NCI-H460 (cell line): ENCODE measurements at regions not wholly inside any gene's neighbourhood (a gene's known extent, or its start where the extent isn't known, plus 50 kb on each side); places are given as distances from the start of the nearest gene placed in this dataset.
"Not testable (repeated sequence)": the region's sequence is repeated elsewhere in the genome, so short reads cannot be mapped to it uniquely, and the experiment has no call there.

ENCODE experiments used
- DNase-seq: peaks from one replicate; pipeline ENCODE4 v3.0.0-alpha.2; 2016; ENCODE audit warnings: low read depth; ENCODE audit errors: extremely low read depth

DNA sequence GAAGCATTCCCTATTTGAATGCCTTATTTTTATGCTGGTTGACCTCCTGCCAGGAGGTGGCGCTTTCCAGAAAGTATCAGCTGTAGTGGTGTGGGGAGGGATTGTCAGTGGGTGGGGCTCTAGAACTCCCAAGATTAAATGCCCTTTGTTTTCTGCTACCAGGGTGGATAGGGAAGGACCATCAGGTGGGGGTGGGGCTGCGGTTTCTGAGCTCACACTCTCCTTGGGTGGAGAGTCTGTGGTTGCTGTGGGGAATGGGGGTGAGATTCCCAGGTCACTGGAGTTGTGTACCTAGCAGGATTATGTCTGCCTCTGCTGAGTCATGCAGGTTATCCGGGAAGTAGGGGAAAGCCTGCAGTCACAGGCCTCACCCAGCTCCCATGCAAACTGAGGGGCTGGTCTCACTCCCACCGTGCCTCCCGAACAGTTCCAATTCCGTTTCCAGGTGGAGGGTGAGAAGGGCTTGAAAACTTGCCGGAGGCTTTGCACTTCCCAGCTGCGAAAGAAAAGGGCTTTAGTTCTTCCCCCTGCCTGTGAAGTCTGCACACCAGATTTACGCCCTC is 68.3 kb downstream of the ALG10B start:
- DNase-seq = peak; percentile 86

DNA sequence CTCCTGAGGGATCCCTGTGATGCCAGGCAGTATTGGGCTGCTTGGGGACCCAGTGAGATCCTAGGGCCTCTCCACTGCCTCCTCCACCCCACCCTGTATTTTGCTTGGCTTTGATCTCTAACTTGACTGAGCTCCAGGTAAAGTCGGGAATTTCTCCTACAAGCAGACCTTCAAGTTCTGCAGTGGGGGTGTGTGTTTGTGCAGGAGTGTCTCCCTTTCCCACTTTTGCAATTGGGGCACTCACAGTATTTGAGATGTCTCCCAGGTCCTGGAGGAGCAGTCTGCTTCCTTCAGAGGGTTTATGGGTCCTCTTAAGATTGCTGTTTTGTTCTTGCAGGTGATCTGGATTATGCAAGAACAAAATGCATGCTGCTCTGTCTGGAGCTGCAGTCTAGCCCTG is 68.9 kb downstream of the ALG10B start:
- DNase-seq = no peak

DNA sequence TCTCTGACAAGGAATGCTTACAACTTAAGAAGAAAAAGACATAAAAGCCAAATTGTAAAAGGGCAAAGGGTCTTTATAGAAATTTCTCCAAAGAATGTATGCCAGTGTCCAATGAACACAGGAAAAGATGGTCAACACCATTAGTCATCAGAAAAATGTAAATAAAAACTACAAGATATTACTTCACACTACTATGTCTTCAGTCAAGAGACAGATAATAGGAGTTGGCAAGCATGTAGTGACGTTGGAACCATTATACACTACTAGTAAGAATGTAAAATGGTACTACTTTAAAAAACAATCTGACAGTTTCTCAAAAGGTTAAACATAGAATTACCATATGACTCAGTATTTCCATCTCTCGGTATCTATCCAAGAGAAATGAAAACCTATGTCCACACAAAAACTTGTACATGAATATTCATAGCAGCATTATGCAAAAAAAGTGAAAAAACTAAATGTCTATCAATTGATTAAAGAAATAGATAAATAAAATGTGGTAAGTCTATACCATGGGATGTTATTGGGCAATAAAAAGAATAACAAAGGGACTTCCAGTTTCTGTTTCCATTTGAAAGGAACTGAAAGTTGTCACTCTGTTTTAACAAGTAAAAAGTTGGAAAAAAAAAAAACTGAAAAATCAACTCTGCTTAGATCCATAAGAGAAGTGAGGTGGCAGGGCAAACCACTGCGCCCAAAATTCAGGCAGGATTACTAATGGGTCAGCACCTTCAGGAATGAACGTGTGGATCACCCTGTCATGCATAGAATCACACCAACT is 69.8 kb downstream of the ALG10B start:
- DNase-seq = peak; percentile 90

DNA sequence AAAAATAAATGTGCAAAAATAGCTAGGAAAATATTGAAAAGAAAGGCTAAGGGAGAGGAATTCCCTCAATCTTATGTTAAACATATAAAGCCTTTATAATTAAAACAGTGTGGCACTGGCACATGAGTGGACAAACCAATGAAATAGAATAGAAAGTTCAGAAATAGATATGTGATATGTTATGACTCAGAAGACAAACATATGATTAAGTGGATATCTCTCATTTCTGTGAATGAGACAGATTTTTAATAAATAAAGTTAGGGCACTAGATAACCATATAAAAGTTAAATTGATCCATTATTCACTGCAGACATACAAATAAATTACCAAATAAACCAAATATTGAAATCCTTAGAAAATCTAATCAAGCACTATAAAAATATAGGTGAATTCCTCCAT is 73.0 kb downstream of the ALG10B start:
- no peak for DNase-seq

DNA sequence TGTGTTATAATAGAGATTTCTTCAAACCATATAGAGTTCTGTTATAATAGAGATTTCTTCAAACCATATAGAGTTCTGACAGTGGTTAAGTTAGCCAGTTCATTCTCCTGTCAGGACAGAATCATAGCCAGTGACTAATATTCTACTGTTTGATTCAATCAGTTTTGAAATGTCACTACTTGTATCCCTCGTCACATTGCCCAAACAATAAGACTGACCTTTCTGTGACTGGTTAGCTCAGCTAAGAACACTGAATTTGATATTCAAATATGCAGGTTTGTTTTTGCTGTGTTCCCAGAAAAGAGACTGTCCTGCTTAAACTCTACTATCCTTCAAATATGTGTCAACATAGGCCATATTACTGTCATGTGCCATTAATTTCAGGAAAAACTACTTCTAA is 74.4 kb downstream of the ALG10B start:
- no peak for DNase-seq

DNA sequence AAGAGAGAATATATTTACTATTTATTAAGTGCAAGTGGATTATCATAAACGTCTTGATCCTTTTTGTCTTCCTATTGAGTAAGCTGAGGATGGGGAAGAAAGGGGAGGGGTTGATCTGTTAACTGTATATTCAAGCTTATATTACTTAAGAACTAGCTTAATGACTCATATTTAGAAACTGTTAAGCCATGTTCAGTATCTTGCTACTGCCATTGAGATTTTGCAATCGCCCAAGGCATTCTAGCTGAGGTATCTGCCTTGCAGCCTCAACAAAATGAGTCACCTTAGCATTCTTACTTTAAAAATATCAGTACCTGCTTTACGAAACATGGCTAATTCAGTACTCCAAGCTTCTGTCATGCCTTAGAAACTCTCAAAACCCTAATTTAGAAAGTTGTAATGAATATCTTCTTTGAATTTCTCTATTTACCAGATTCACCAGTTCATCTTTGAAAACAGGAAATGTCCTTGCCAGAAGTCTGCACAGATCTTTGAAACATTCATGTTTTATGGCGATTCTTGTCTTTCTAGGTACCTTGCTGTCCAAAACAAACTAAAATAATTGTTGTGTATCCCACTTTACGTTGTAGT is 76.1 kb downstream of the ALG10B start:
- peak; percentile 79 for DNase-seq

DNA sequence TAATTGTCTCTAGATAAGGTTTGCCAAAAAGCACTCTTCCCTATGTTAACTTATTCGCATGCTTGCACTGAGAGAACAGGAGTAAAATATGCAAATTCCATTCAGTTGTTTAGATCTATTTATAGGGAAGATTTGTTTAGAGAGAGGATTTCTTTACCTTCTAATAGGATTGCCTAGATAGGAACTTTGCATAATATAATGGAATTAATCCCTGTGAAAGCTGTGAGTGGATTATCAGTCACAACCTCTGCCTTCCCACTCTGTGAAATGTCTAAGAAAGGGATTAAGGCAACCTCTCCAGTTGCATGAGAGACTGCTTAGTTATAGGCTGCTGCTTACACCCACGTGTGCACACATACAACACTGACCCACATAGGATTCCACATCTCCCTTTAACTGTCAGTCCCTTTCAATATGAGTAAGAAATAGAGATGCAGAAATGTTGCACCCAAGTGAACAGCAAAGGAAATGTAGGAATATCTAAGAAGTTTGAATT is 83.2 kb downstream of the ALG10B start:
- no peak for DNase-seq

DNA sequence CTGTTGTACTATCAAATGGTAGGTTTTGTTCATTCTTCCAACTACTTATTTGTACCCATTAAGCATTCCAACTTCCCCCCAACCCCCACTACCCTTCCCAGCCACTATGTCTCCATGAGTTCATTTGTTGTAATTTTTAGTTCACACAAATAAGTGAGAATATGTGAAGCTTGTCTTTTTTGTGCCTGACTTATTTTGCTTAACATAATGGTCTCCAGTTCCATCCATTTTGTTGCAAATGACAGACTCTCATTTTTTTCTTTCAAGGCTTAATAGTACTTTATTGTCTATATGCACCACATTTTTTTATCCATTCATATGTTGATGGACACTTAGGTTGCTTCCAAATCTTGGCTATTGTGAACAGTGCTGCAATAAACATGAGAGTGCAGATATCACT is 86.2 kb downstream of the ALG10B start:
- DNase-seq = no peak

DNA sequence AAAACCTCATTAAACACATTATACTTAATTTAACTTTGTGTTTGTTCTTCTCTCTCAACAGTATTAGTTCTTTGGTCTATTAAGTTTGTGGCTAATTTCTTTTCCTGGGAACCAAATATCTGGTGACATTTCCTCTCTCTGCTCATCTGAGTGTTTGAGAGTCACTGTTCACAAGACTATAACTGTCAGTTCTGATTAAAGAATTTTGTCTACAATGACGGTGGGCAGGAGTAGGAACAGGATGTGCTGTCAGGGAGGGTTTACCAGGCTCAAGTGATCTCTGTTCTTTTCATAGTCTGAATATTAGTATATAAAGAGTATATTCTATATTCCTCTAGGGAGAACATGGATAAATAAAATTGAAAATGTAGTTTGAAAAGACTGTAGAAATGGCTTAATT is 92.9 kb downstream of the ALG10B start:
- no peak for DNase-seq

DNA sequence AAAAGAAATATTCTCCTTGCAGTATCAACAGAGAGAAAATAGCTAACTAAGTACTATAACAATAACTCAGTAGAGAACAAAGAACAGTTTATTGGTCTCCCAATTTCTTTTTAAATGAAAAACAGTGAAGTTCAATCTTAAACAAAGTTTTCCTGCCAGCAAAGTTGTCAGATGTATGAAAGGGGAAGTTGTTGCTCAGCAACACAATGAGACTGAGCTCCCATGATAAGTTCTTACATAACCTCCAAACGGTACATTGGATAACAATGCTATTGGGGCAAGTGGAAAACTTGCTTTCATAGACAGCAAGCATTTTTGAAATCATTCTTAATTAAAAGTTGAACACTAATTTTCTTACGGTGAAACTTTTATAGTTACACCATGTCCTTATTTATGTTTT is 94.9 kb downstream of the ALG10B start:
- no peak for DNase-seq

DNA sequence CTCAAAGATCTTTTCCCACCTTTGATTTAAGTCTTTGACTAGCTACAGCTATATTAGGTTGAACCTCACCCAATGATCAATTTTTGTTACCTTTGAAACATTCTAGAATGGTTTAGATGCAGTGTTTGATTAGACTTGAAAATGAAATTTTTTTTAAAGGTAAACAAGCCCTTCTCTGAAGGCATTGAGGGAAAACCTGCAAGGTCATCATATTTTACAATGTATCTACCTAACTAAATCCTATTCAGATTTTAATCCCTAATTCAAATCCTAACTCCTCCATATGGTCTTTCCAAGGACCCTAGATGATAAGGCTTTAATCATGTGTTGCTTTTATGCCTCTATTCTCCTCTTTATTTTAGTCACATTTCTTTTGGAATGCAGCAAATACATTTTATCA is 95.4 kb downstream of the ALG10B start:
- DNase-seq = no peak

DNA sequence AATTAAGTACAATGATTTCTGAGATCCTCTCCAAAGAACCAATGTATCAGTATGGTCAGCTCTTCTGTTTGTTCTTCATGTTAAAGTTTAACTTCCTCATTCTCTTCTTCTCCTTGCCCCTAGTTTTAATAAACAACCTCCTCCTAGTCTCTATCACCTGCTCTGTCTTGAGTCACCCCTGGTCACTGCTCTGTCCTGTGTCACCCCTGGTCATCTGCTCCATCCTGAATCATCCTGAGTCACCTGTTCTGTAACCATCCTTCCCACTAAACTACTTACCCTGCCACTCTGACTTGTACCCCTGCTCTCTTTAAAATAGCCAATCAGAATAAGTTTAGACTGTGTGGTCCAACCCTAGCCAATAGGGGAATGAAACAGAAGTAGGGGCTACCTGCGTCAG is 100.5 kb downstream of the ALG10B start:
- DNase-seq = no peak

DNA sequence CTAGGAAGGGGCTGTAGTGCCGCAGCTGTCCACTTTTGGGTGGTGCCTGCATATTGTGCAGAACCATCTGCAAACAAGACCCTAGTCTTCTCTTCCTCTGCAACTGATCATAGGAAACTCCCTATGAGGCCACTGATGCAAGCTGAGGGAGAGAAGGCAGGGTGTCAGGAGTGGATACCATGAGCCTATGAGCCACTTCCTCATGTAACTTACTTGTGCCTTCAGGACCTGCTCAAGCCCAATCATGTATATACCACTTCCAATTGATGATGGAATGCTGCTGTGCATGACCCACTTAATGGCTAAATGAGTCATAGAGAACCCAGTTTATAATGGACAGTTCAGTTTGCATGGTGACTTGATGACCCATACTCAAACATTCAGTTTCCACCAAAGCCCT is 107.9 kb downstream of the ALG10B start:
- no peak for DNase-seq

DNA sequence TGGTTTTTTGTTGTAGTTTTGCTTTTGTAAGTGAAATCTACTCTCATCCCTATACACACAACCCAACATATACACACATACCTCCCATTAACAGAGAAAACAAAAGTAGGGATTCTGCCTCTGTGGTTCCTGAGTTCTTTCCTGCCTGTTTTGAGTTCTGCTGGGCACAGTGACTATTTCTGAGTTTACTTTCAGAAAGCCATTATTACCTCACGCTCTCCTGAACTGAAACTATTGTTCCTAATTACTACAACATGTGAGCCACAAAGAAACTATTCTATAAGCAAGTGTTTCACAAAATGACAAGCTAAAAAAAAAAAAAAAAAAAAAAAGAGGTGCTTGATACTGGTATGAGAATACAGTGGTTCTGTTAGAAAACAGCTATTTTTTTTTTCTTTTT is 110.9 kb downstream of the ALG10B start:
- DNase-seq = no peak

DNA sequence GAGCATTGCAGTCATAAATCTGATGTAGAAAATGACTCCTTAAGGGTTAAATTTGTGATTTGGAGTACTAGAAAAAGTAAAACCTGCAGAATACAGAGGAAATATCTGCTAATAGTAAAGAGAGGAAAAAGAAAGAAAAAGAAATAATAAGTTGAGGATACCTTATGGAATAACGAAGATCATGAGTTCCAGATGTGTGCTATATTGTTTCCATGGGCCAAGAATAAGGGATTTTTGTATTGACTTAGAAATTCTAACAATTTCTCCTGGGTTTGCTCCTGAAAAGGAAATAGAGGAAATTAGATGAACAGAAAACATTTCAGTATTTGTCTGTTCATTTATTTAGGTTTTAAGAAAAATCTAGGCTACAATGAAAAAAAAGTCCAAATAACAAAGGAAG is 115.3 kb downstream of the ALG10B start:
- no peak for DNase-seq

DNA sequence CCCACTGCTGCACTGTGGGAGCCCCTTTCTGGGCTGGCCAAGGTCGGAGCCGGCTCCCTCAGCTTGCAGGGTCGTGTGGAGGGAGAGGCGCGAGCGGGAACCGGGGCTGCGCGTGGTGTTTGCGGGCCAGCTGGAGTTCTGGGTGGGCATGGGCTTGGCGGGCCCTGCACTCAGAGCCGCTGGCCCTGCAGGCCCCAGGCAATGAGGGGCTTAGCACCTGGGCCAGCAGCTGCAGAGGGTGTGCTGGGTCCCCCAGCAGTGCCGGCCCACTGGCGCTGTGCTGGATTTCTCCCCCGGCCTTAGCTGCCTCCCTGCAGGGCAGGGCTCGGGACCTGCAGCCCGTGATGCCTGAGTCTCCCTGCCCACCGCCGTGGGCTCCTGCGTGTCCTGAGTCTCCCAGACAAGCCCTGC is 125.3 kb downstream of the ALG10B start:
- DNase-seq = not testable (repeated sequence)

DNA sequence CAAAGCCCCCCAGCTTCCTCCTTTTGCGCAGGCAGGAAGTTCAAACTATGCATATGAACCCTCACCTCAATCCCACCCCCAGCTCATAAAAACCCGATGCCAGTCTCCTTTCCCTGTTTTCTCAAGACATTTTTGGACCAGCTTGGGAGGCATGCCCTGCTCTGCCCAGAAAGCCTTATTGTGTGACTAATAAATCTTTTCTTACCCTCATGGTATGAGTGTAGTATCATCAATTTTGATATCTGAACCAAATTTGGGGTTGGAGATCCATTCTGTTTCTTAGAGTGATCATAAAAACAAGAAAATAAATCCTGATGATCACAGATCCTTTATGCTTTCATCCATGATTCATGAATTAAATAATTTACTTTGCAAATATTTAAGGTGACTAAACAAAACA is 128.5 kb downstream of the ALG10B start:
- no peak for DNase-seq

DNA sequence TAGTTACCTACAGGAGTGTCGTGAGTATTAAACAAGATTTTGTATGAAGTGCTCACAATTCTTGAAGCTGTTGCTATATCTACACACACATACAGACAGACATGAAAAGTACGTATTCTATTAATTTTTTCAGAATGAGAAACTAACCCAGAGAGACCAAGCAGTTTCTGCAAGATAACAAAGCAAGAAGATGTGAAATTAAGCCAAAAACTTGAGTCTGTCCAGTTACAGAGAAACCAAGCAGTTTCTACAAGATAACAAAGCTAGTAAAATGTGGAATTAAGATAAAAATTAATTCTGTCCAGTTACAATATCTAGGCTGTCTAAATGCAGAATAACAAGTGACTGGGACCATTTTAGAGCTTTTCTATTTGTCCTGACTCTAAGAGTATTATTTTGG is 132.4 kb downstream of the ALG10B start:
- DNase-seq = no peak

DNA sequence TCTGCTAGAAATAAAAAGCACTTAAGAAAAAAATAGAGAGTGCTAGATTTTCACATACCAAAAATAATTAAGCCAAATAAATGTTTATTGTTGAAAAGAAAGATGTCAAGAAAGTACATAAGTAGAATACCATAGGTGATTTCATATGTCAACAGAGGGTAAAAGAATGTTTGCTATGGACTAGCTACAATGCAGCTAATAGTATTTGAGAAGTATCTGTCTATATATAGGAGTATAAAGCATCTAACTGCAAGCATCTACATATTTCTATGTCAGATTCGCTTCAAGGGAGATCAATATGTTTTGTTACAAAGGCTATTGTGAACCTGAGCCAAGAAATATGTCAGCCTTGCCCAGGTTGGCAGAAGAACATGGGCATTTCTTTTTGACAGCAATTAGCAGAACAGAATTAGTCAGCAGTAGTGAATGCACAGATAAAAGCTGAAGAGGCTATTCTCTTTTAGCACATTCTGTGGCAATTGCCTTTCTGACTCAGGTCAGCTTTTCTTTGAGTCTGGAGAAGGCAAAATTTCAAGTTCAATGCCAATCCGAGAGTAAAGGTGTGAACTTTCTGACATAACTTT is 140.1 kb downstream of the ALG10B start:
- no peak for DNase-seq

DNA sequence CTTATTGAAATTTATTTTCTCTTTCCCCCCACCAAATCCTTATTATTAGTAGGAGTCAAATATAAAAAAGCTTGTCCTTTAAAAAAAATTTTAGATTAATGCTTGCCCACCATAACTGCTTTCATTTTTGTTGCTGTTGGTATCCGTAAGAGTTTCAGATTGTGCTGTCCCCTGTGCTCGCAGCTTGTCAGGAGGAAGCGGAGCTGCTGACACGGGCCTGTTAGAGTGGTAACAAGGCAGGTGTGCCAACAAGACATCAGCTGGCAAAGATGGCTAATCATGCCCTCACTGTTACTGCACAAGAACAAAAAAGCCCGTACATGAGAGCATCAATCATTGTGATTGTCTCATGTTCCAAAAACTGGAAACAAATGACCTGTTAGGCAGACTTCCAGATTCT is 148.4 kb downstream of the ALG10B start:
- DNase-seq = no peak

DNA sequence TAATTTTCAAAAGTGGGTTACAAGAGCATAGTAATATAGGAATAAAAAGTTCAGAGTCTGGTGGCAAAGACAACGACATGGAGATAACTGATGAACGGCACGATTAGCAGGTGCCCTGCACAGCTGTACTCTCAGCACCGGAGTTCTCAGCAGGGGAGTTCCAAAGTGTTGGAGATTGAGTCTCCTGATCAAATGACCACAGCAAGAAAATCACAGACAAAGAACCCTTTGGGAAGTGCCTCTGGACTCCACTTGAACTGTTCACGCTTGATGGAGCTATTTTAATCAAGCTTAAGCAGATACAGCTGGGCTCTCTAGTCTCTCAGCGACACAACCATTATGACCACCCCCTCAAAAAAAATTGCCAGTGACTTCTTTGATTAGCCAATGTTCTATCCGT is 153.1 kb downstream of the ALG10B start:
- DNase-seq = no peak
